HEK293 (cell line): ENCODE measurements at regions not wholly inside any gene's neighbourhood (a gene's known extent, or its start where the extent isn't known, plus 50 kb on each side); places are given as distances from the start of the nearest gene placed in this dataset.

Source experiments
- CTCF ChIA-PET: fragments of 350-600 bp; formaldehyde crosslinking; extraction: SDS; loops from one replicate; lab custom pipeline; 2021; ENCODE audit warnings: antibody characterized with exemption; lab: Yijun Ruan, JAX
- POLR2A ChIA-PET: fragments of 300-600 bp; formaldehyde crosslinking; extraction: SDS; loops from one replicate; lab custom pipeline; 2020; ENCODE audit warnings: antibody characterized with exemption, inconsistent platforms; lab: Yijun Ruan, JAX
- H3K27ac ChIP-seq: fragments of 200-500 bp; sonication (Bioruptor generic); 2 replicates; pipeline ENCODE4 v1.5.1; 2014; ENCODE audit warnings: low read depth, low read length, control low read depth, inconsistent platforms; ENCODE audit errors: extremely low read depth
- H3K36me3 ChIP-seq, 2 experiments: fragments of 200-500 bp in 1 of 2; sonication (Bioruptor generic) in 1 of 2; 1 replicate in 1 of 2; 2 replicates in 1 of 2; pipeline ENCODE4 v1.5.1; 2014 to 2017; ENCODE audit warnings: inconsistent platforms in 2 of 2, low read length in 2 of 2; ENCODE audit not compliant: control insufficient read depth in 2 of 2, insufficient read depth in 1 of 2
- H3K4me1 ChIP-seq: fragments of 200-500 bp; sonication (Bioruptor generic); 2 replicates; pipeline ENCODE4 v1.5.1; 2014; ENCODE audit warnings: mild to moderate bottlenecking, low read length, inconsistent platforms; ENCODE audit not compliant: control insufficient read depth, insufficient read depth
- H3K4me3 ChIP-seq: 2 replicates; pipeline ENCODE4 v1.5.1; 2011; ENCODE audit warnings: low read depth, mild to moderate bottlenecking, control low read depth, low read length, moderate library complexity
- H3K9me3 ChIP-seq: fragments of 200-500 bp; sonication (Bioruptor generic); 2 replicates; pipeline ENCODE4 v1.5.1; 2014; ENCODE audit warnings: low read depth, low read length, inconsistent platforms; ENCODE audit not compliant: control insufficient read depth, insufficient read depth
- SETDB1 ChIP-seq: IDR thresholded peaks from one replicate; pipeline ENCODE4 v1.6.1; 2017; ENCODE audit warnings: mild to moderate bottlenecking, low read length, moderate library complexity, mixed read lengths; ENCODE audit not compliant: insufficient read length
- TCF7L2 ChIP-seq: IDR thresholded peaks from 2 replicates; pipeline ENCODE4 v1.6.1; 2011; ENCODE audit warnings: low read depth, mild to moderate bottlenecking, inconsistent platforms, low read length, moderate library complexity, borderline replicate concordance
- ZBTB10 ChIP-seq: fragments of 450-650 bp; formaldehyde crosslinking; IDR thresholded peaks from 2 replicates; pipeline ENCODE4 v1.5.1; 2016; ENCODE audit warnings: missing biosample characterization, missing genetic modification characterization
- ZBTB17 ChIP-seq: fragments of 450-650 bp; formaldehyde crosslinking; IDR thresholded peaks from 2 replicates; pipeline ENCODE4 v1.5.1; 2016; ENCODE audit warnings: missing biosample characterization, missing genetic modification characterization
- ZNF140 ChIP-seq: fragments of 450-650 bp; formaldehyde crosslinking; IDR thresholded peaks from 2 replicates; pipeline ENCODE4 v1.5.1; 2016; ENCODE audit warnings: missing biosample characterization, missing genetic modification characterization
- ZNF214 ChIP-seq: fragments of 450-650 bp; formaldehyde crosslinking; IDR thresholded peaks from 2 replicates; pipeline ENCODE4 v1.5.1; 2017; ENCODE audit warnings: missing biosample characterization, mild to moderate bottlenecking, missing genetic modification characterization, borderline replicate concordance
- ZNF280D ChIP-seq: fragments of 450-650 bp; formaldehyde crosslinking; IDR thresholded peaks from 2 replicates; pipeline ENCODE4 v1.5.1; 2016; ENCODE audit warnings: missing biosample characterization, missing genetic modification characterization
- ZNF311 ChIP-seq: fragments of 450-650 bp; formaldehyde crosslinking; IDR thresholded peaks from 2 replicates; pipeline ENCODE4 v1.5.1; 2017; ENCODE audit warnings: missing biosample characterization, missing genetic modification characterization, borderline replicate concordance
- ZNF341 ChIP-seq: fragments of 450-650 bp; formaldehyde crosslinking; IDR thresholded peaks from 2 replicates; pipeline ENCODE4; 2016; ENCODE audit warnings: low read depth, missing biosample characterization, missing genetic modification characterization
- ZNF350 ChIP-seq: fragments of 450-650 bp; formaldehyde crosslinking; IDR thresholded peaks from 2 replicates; pipeline ENCODE4 v1.5.0; 2017; ENCODE audit warnings: missing biosample characterization, mild to moderate bottlenecking, missing genetic modification characterization
- ZNF518A ChIP-seq: fragments of 450-650 bp; formaldehyde crosslinking; conservative IDR thresholded peaks from 2 replicates; pipeline ENCODE4 v1.5.1; 2016; ENCODE audit warnings: low read depth, missing biosample characterization, missing genetic modification characterization
- ZNF548 ChIP-seq: fragments of 450-650 bp; formaldehyde crosslinking; IDR thresholded peaks from 2 replicates; pipeline ENCODE4 v1.5.1; 2016; ENCODE audit warnings: missing biosample characterization, missing genetic modification characterization
- ZNF558 ChIP-seq: fragments of 450-650 bp; formaldehyde crosslinking; IDR thresholded peaks from 2 replicates; pipeline ENCODE4 v1.5.1; 2016; ENCODE audit warnings: missing biosample characterization, missing genetic modification characterization
- ZSCAN18 ChIP-seq: fragments of 450-650 bp; formaldehyde crosslinking; IDR thresholded peaks from 2 replicates; pipeline ENCODE4 v1.5.1; 2016; ENCODE audit warnings: missing biosample characterization, missing genetic modification characterization
- TF ChIP-seq, protein P1 (sequence below): fragments of 450-650 bp; IDR thresholded peaks from 2 replicates; pipeline ENCODE4 v1.5.1; 2018; ENCODE audit warnings: missing biosample characterization, missing genetic modification characterization
- TF ChIP-seq, protein P2 (sequence below): fragments of 450-650 bp; formaldehyde crosslinking; IDR thresholded peaks from 2 replicates; pipeline ENCODE4 v1.5.1; 2016; ENCODE audit warnings: missing biosample characterization, missing genetic modification characterization

DNA sequence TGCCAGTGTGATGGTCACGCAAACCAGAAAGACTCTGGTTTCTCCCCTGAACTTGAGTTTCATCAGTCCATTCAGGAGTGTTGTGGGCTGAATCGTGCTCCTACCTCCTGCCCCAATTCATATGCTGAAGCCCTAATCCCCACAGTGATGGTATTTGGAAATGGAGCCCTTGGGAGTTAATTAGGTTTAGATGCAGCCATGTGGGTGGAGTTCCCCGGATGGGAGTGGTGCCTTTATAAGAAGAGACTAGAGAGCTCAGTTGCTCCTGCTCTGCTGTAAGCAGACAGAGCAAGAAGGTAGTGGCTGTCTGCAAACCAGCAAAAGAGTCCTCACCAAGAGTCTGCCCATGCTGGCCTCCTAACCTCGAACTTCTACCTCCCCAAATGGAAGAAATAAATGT is 160.3 kb upstream of the DYNLRB2 start:
- H3K4me3 ChIP-seq: no peak overlapping the region
- no peaks in the 10 kb centered on the region for H3K4me1 ChIP-seq
- H3K9me3 ChIP-seq: no peaks in the 10 kb centered on the region
- POLR2A ChIA-PET: no interaction called here
- no peak for TF ChIP-seq ZNF280D
- no peak for TF ChIP-seq ZNF548 (tag by site-specific recombination)
- no peak for TF ChIP-seq ZNF350 (tag by site-specific recombination)
- TF ChIP-seq, protein P1, sequence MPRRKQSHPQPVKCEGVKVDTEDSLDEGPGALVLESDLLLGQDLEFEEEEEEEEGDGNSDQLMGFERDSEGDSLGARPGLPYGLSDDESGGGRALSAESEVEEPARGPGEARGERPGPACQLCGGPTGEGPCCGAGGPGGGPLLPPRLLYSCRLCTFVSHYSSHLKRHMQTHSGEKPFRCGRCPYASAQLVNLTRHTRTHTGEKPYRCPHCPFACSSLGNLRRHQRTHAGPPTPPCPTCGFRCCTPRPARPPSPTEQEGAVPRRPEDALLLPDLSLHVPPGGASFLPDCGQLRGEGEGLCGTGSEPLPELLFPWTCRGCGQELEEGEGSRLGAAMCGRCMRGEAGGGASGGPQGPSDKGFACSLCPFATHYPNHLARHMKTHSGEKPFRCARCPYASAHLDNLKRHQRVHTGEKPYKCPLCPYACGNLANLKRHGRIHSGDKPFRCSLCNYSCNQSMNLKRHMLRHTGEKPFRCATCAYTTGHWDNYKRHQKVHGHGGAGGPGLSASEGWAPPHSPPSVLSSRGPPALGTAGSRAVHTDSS (tag by site-specific recombination): no peak
- TF ChIP-seq ZSCAN18 (tag by site-specific recombination): no peak
- no peak for TF ChIP-seq ZNF214 (tag by site-specific recombination)
- no peak for TF ChIP-seq ZNF140 (tag by site-specific recombination)
- TF ChIP-seq ZBTB17 (tag by site-specific recombination): no peak
- TF ChIP-seq ZNF341 (tag by site-specific recombination): no peak
- TF ChIP-seq TCF7L2: no peak
- TF ChIP-seq ZNF311 (tag by site-specific recombination): no peak
- no peak for TF ChIP-seq ZNF558 (tag by site-specific recombination)
- no peak for TF ChIP-seq ZNF518A (tag by site-specific recombination)
- TF ChIP-seq SETDB1: no peak
- no peak for TF ChIP-seq ZBTB10
- TF ChIP-seq, protein P2, sequence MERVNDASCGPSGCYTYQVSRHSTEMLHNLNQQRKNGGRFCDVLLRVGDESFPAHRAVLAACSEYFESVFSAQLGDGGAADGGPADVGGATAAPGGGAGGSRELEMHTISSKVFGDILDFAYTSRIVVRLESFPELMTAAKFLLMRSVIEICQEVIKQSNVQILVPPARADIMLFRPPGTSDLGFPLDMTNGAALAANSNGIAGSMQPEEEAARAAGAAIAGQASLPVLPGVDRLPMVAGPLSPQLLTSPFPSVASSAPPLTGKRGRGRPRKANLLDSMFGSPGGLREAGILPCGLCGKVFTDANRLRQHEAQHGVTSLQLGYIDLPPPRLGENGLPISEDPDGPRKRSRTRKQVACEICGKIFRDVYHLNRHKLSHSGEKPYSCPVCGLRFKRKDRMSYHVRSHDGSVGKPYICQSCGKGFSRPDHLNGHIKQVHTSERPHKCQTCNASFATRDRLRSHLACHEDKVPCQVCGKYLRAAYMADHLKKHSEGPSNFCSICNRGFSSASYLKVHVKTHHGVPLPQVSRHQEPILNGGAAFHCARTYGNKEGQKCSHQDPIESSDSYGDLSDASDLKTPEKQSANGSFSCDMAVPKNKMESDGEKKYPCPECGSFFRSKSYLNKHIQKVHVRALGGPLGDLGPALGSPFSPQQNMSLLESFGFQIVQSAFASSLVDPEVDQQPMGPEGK (tag by site-specific recombination): no peak
- TF ChIP-seq, all 188 proteins: peak for 0
- Histone ChIP-seq H3K36me3 (no peaks in the 10 kb centered on the region), H3K27ac (no peak overlapping the region)
- CTCF ChIA-PET: no interaction called here
